ENCODE measurements at regions not wholly inside any gene's neighbourhood (a gene's known extent, or its start where the extent isn't known, plus 50 kb on each side); places are given as distances from the start of the nearest gene placed in this dataset.

GRCh38 chr3:13208706-13209633 lies 135.7 kb upstream of the IQSEC1 start:
- peaks cover 0 to 6% (median 3%) of the 10 kb centered on the region in 4 donors for H3K4me1 ChIP-seq
- no peaks in the 10 kb centered on the region for H3K36me3 ChIP-seq
- 74 to 85% (median 76%) methylated on average over 11 to 17 of the region's 17 CpGs for WGBS, 5 donors
- H3K4me3 ChIP-seq = no peak overlapping the region
- H3K27me3 ChIP-seq = peaks cover 0 to 62% (median 5%) of the 10 kb centered on the region in 3 donors
- no peaks in the 10 kb centered on the region for H3K9me3 ChIP-seq
- no peak for DNase-seq
- H3K27ac ChIP-seq = no peak overlapping the region
- intact Hi-C loops (cut with DNase I; ENCODE audit: low total_unique reads) = no loop called here
- TF ChIP-seq POLR2A (IDR thresholded peaks at IDR 0.05) = no peak
- TF ChIP-seq EP300 (IDR thresholded peaks at IDR 0.05) = no peak
- no peak for TF ChIP-seq POLR2AphosphoS5 (IDR thresholded peaks at IDR 0.05)
- TF ChIP-seq CTCF (IDR thresholded peaks at IDR 0.05) = no peak

GRCh38 chr3:13207975-13208705 lies 134.9 kb upstream of the IQSEC1 start:
- TF ChIP-seq POLR2AphosphoS5 (IDR thresholded peaks at IDR 0.05) (no peak), EP300 (IDR thresholded peaks at IDR 0.05) (no peak), POLR2A (IDR thresholded peaks at IDR 0.05) (no peak), CTCF (IDR thresholded peaks at IDR 0.05) (no peak)
- Histone ChIP-seq H3K4me1 (peaks cover 0 to 6% (median 3%) of the 10 kb centered on the region in 4 donors), H3K36me3 (no peaks in the 10 kb centered on the region), H3K9me3 (no peaks in the 10 kb centered on the region), H3K27me3 (peaks cover 0 to 70% (median 12%) of the 10 kb centered on the region in 3 donors), H3K4me3 (no peak overlapping the region), H3K27ac (no peak overlapping the region)
- intact Hi-C loops (cut with DNase I; ENCODE audit: low total_unique reads) = no loop called here
- no peak for DNase-seq
- 76 to 86% (median 79%) methylated on average over 10 to 11 of the region's 11 CpGs for WGBS, 5 donors

- TF ChIP-seq POLR2A (IDR thresholded peaks at IDR 0.05) (no peak), EP300 (IDR thresholded peaks at IDR 0.05) (no peak), CTCF (IDR thresholded peaks at IDR 0.05) (no peak), POLR2AphosphoS5 (IDR thresholded peaks at IDR 0.05) (no peak)
- intact Hi-C loops (cut with DNase I; ENCODE audit: low total_unique reads) = no loop called here
- no peak for DNase-seq
- Histone ChIP-seq H3K36me3 (no peaks in the 10 kb centered on the region), H3K27me3 (peaks cover 0 to 76% (median 12%) of the 10 kb centered on the region in 3 donors), H3K4me1 (peaks cover 0 to 6% (median 3%) of the 10 kb centered on the region in 4 donors), H3K4me3 (no peak overlapping the region), H3K9me3 (no peaks in the 10 kb centered on the region), H3K27ac (no peak overlapping the region)
- 76 to 89% (median 86%) methylated on average over 9 of the region's 9 CpGs for WGBS, 5 donors
Measured at GRCh38 chr3:13207578-13207922, 134.3 kb upstream of the IQSEC1 start.

GRCh38 chr3:13206799-13207577 lies 133.8 kb upstream of the IQSEC1 start:
- Histone ChIP-seq H3K4me3 (no peak overlapping the region), H3K36me3 (no peaks in the 10 kb centered on the region), H3K27me3 (peaks cover 0 to 82% (median 12%) of the 10 kb centered on the region in 3 donors), H3K27ac (no peak overlapping the region), H3K9me3 (no peaks in the 10 kb centered on the region), H3K4me1 (peaks cover 0 to 6% (median 3%) of the 10 kb centered on the region in 4 donors)
- 72 to 77% (median 76%) methylated on average over 17 to 20 of the region's 20 CpGs for WGBS, 5 donors
- intact Hi-C loops (cut with DNase I; ENCODE audit: low total_unique reads) = no loop called here
- DNase-seq = no peak
- no peak for TF ChIP-seq POLR2A (IDR thresholded peaks at IDR 0.05)
- no peak for TF ChIP-seq CTCF (IDR thresholded peaks at IDR 0.05)
- TF ChIP-seq POLR2AphosphoS5 (IDR thresholded peaks at IDR 0.05) = no peak
- TF ChIP-seq EP300 (IDR thresholded peaks at IDR 0.05) = no peak

All from stomach (tissue), 8 donors.